ENCODE measurements at regions not wholly inside any gene's neighbourhood (a gene's known extent, or its start where the extent isn't known, plus 50 kb on each side); places are given as distances from the start of the nearest gene placed in this dataset.

DNA sequence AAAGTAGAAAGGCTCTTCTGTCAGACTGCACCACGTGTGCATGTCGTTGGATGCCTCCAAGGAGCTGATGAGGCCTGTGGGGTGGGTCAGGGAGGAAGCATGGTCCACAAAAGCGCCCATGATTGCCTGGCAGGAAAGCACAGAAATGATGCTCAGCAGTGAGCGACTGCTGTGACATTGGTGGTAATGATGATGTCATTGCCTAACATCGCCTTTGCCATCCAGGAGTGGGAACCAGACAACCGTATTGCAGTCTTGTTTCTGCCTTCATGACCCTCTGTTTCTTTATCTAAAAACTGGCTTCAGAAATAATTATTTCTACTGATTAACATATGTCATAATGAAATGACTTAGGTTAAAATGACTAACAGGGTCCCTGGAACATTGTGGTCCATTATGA lies 477.8 kb upstream of the B3GAT1 start:
- TF ChIP-seq, protein P1, sequence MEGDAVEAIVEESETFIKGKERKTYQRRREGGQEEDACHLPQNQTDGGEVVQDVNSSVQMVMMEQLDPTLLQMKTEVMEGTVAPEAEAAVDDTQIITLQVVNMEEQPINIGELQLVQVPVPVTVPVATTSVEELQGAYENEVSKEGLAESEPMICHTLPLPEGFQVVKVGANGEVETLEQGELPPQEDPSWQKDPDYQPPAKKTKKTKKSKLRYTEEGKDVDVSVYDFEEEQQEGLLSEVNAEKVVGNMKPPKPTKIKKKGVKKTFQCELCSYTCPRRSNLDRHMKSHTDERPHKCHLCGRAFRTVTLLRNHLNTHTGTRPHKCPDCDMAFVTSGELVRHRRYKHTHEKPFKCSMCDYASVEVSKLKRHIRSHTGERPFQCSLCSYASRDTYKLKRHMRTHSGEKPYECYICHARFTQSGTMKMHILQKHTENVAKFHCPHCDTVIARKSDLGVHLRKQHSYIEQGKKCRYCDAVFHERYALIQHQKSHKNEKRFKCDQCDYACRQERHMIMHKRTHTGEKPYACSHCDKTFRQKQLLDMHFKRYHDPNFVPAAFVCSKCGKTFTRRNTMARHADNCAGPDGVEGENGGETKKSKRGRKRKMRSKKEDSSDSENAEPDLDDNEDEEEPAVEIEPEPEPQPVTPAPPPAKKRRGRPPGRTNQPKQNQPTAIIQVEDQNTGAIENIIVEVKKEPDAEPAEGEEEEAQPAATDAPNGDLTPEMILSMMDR (IDR thresholded peaks at IDR 0.05; ENCODE audit: control insufficient read depth, insufficient read depth, low read depth, low read length, missing control alignments) = no peak
- no peak for DNase-seq (ENCODE audit: low read depth)
- H3K4me3 ChIP-seq (ENCODE audit: control insufficient read depth, low read depth, low read length) = no peak overlapping the region

DNA sequence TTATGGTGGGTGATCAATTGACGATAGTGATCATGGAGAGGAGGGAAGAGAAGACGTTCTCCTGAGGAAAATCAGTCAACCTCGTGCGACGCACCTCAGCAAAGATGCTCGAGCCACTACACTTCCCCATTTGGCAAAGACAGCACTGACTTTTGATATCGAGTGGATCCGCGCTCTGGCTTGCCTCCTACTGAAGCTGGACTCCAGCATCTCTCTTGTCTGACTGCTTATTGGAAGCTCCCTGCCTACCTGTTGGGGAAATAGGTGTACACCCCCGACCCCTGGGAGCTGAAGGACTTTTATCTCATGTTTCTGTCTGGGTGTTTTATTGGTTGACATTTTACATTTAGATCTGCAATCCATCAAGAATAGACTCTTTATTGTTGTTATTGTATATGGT lies 476.8 kb upstream of the B3GAT1 start:
- DNase-seq (ENCODE audit: low read depth) = no peak
- TF ChIP-seq, protein P1 (IDR thresholded peaks at IDR 0.05; ENCODE audit: control insufficient read depth, insufficient read depth, low read depth, low read length, missing control alignments) = no peak
- no peak overlapping the region for H3K4me3 ChIP-seq (ENCODE audit: control insufficient read depth, low read depth, low read length)

GRCh38 chr11:134887896-134888295 lies 475.9 kb upstream of the B3GAT1 start:
- no peak for DNase-seq (ENCODE audit: low read depth)
- no peak overlapping the region for H3K4me3 ChIP-seq (ENCODE audit: control insufficient read depth, low read depth, low read length)
- TF ChIP-seq, protein P1 (IDR thresholded peaks at IDR 0.05; ENCODE audit: control insufficient read depth, insufficient read depth, low read depth, low read length, missing control alignments) = no peak

- TF ChIP-seq, protein P1 (IDR thresholded peaks at IDR 0.05; ENCODE audit: control insufficient read depth, insufficient read depth, low read depth, low read length, missing control alignments) = no peak
- no peak for DNase-seq (ENCODE audit: low read depth)
- no peak overlapping the region for H3K4me3 ChIP-seq (ENCODE audit: control insufficient read depth, low read depth, low read length)
Measured at GRCh38 chr11:134883484-134883883, 471.4 kb upstream of the B3GAT1 start.

DNA sequence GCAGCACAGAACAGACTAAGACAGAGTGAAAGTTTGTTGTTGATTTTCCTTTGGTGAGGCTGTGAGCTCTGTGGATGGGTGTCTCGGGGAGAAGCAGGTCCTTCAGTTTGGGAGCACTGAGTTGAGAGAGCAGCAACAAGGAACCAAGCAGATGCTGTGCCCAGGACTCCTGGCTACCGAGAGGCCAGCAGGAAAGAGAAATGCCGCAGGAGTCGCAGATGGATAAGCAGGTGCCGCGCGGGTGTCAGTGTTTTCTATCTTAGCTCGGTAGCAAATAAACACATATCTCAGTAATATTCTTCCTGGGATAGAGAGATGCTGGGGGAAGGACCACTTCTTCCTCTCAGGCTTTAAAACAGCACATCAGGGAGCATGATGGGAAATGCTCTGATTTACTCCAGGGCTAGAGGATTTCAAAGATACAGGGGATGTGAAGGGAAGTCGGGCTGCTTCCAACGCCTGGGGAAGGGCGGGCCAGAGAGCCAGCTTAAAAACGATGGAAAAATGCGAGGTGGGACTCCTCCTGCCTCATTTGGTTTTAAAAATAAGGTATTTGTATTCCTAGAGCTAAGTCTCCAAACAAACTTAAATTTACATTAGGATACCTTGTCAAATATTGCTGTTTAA lies 470.7 kb upstream of the B3GAT1 start:
- DNase-seq (ENCODE audit: low read depth) = no peak
- H3K4me3 ChIP-seq (ENCODE audit: control insufficient read depth, low read depth, low read length) = no peak overlapping the region
- TF ChIP-seq, protein P1 (IDR thresholded peaks at IDR 0.05; ENCODE audit: control insufficient read depth, insufficient read depth, low read depth, low read length, missing control alignments) = no peak

- TF ChIP-seq, protein P1 (IDR thresholded peaks at IDR 0.05; ENCODE audit: control insufficient read depth, insufficient read depth, low read depth, low read length, missing control alignments) = no peak
- H3K4me3 ChIP-seq (ENCODE audit: control insufficient read depth, low read depth, low read length) = no peak overlapping the region
- no peak for DNase-seq (ENCODE audit: low read depth)
Measured at GRCh38 chr11:134882141-134882540, 470.1 kb upstream of the B3GAT1 start.

Measured in AG09309 (cell line).